Stimulated activated CD8-positive, alpha-beta memory T cell treated with anti-CD3 and anti-CD28 coated beads, Interleukin-2, amount 100 ng/mL, for 48 hours (primary cell): ENCODE measurements at regions not wholly inside any gene's neighbourhood (a gene's known extent, or its start where the extent isn't known, plus 50 kb on each side); places are given as distances from the start of the nearest gene placed in this dataset.

Experiments used
- DNase-seq, 2 donors: peaks; one replicate each; pipeline ENCODE4 v3.0.0-alpha.2; 2020; ENCODE audit warnings: low read depth in 2 of 2

- no peak for DNase-seq
These were observed 337.0 kb upstream of the NR5A2 start for GRCh38 chr1:199690496-199690895.

- no peak for DNase-seq
These were observed 336.0 kb upstream of the NR5A2 start for GRCh38 chr1:199691540-199691939.

GRCh38 chr1:199693724-199694123 lies 333.8 kb upstream of the NR5A2 start:
- DNase-seq: no peak

- no peak for DNase-seq
These were observed 331.3 kb upstream of the NR5A2 start for GRCh38 chr1:199696225-199696624.

GRCh38 chr1:199698222-199698621 lies 329.3 kb upstream of the NR5A2 start:
- no peak for DNase-seq

- DNase-seq: no peak
These were observed 327.0 kb upstream of the NR5A2 start for GRCh38 chr1:199700551-199700950.

- no peak for DNase-seq
These were observed 325.8 kb upstream of the NR5A2 start for GRCh38 chr1:199701726-199702125.

- DNase-seq: no peak
These were observed 323.3 kb upstream of the NR5A2 start for GRCh38 chr1:199704231-199704630.

GRCh38 chr1:199705825-199706224 lies 321.7 kb upstream of the NR5A2 start:
- no peak for DNase-seq

- DNase-seq: no peak
These were observed 320.5 kb upstream of the NR5A2 start for GRCh38 chr1:199706826-199707606.

- DNase-seq: no peak
These were observed 316.5 kb upstream of the NR5A2 start for GRCh38 chr1:199710974-199711373.

- no peak for DNase-seq
These were observed 310.8 kb upstream of the NR5A2 start for GRCh38 chr1:199716729-199717128.

GRCh38 chr1:199719156-199719842 lies 308.2 kb upstream of the NR5A2 start:
- no peak for DNase-seq

- no peak for DNase-seq
These were observed 307.0 kb upstream of the NR5A2 start for GRCh38 chr1:199720496-199720895.

GRCh38 chr1:199721001-199721400 lies 306.5 kb upstream of the NR5A2 start:
- DNase-seq: no peak

- no peak for DNase-seq
These were observed 304.1 kb upstream of the NR5A2 start for GRCh38 chr1:199723250-199723956.

- DNase-seq: no peak
These were observed 303.5 kb upstream of the NR5A2 start for GRCh38 chr1:199724049-199724448.

- no peak for DNase-seq
These were observed 302.4 kb upstream of the NR5A2 start for GRCh38 chr1:199725002-199725565.

- no peak for DNase-seq
These were observed 299.8 kb upstream of the NR5A2 start for GRCh38 chr1:199727682-199728081.

- DNase-seq: no peak
These were observed 299.2 kb upstream of the NR5A2 start for GRCh38 chr1:199728345-199728744.

- no peak for DNase-seq
These were observed 294.4 kb upstream of the NR5A2 start for GRCh38 chr1:199733125-199733524.

- DNase-seq: no peak
These were observed 293.3 kb upstream of the NR5A2 start for GRCh38 chr1:199734186-199734585.
